BE2C (cell line): ENCODE measurements at regions not wholly inside any gene's neighbourhood (a gene's known extent, or its start where the extent isn't known, plus 50 kb on each side); places are given as distances from the start of the nearest gene placed in this dataset.

ENCODE experiments used
- DNase-seq: peaks from one replicate; pipeline ENCODE4 v3.0.0-alpha.2; 2020
- H3K27me3 ChIP-seq: fragments of 250-450 bp; sonication (Bioruptor Pico); 2 replicates; pipeline ENCODE4 v1.5.1; 2020; ENCODE audit warnings: mild to moderate bottlenecking
- H3K36me3 ChIP-seq: fragments of 250-450 bp; sonication (Bioruptor Pico); 2 replicates; pipeline ENCODE4 v1.5.1; 2020; ENCODE audit warnings: mild to moderate bottlenecking
- H3K4me1 ChIP-seq: fragments of 250-450 bp; sonication (Bioruptor Pico); 2 replicates; pipeline ENCODE4 v1.5.1; 2020
- H3K4me3 ChIP-seq: 2 replicates; pipeline ENCODE4 v1.5.1; 2011; ENCODE audit warnings: low read depth, low read length
- H3K9me3 ChIP-seq: fragments of 250-450 bp; sonication (Bioruptor Pico); 2 replicates; pipeline ENCODE4 v1.5.1; 2020
- CTCF ChIP-seq: IDR thresholded peaks from 2 replicates; pipeline ENCODE4 v1.5.1; 2012; ENCODE audit warnings: mild to moderate bottlenecking, low read depth, low read length

GRCh38 chr6:40172272-40172671 is 238.0 kb upstream of the MOCS1 start:
- no peaks in the 10 kb centered on the region for H3K9me3 ChIP-seq
- no peak for TF ChIP-seq CTCF
- no peaks in the 10 kb centered on the region for H3K4me1 ChIP-seq
- H3K36me3 ChIP-seq = no peaks in the 10 kb centered on the region
- no peak overlapping the region for H3K4me3 ChIP-seq
- no peak for DNase-seq
- peaks cover 7% of the 10 kb centered on the region for H3K27me3 ChIP-seq

- no peak for TF ChIP-seq CTCF
- Histone ChIP-seq H3K9me3 (no peaks in the 10 kb centered on the region), H3K4me3 (no peak overlapping the region), H3K4me1 (no peaks in the 10 kb centered on the region), H3K27me3 (peaks cover 3% of the 10 kb centered on the region; the same call in 1 of the 2 replicates), H3K36me3 (no peaks in the 10 kb centered on the region)
- no peak for DNase-seq
Observed at GRCh38 chr6:40171343-40171742, 237.1 kb upstream of the MOCS1 start.

GRCh38 chr6:40170856-40171255 is 236.6 kb upstream of the MOCS1 start:
- Histone ChIP-seq H3K36me3 (no peaks in the 10 kb centered on the region), H3K9me3 (no peaks in the 10 kb centered on the region), H3K4me1 (no peaks in the 10 kb centered on the region), H3K27me3 (no peaks in the 10 kb centered on the region; the same call in 1 of the 2 replicates), H3K4me3 (no peak overlapping the region)
- no peak for DNase-seq
- TF ChIP-seq CTCF = no peak

- DNase-seq = no peak
- Histone ChIP-seq H3K4me3 (no peak overlapping the region), H3K27me3 (no peaks in the 10 kb centered on the region), H3K4me1 (no peaks in the 10 kb centered on the region), H3K9me3 (no peaks in the 10 kb centered on the region), H3K36me3 (no peaks in the 10 kb centered on the region)
- no peak for TF ChIP-seq CTCF
Observed at GRCh38 chr6:40169878-40170277, 235.6 kb upstream of the MOCS1 start.

- Histone ChIP-seq H3K27me3 (no peaks in the 10 kb centered on the region), H3K36me3 (no peaks in the 10 kb centered on the region), H3K4me3 (no peak overlapping the region), H3K9me3 (no peaks in the 10 kb centered on the region), H3K4me1 (no peaks in the 10 kb centered on the region)
- TF ChIP-seq CTCF = no peak
- no peak for DNase-seq
Observed at GRCh38 chr6:40166963-40167362, 232.7 kb upstream of the MOCS1 start.

GRCh38 chr6:40165036-40165709 is 230.9 kb upstream of the MOCS1 start:
- no peaks in the 10 kb centered on the region for H3K36me3 ChIP-seq
- H3K27me3 ChIP-seq = no peaks in the 10 kb centered on the region
- no peak overlapping the region for H3K4me3 ChIP-seq
- H3K9me3 ChIP-seq = no peaks in the 10 kb centered on the region
- H3K4me1 ChIP-seq = no peaks in the 10 kb centered on the region
- TF ChIP-seq CTCF = no peak
- no peak for DNase-seq
